HCT116 (cell line): ENCODE measurements at regions not wholly inside any gene's neighbourhood (a gene's known extent, or its start where the extent isn't known, plus 50 kb on each side); places are given as distances from the start of the nearest gene placed in this dataset.

Source experiments
- CEBPB ChIP-seq: IDR thresholded peaks from 2 replicates; pipeline ENCODE4 v1.6.1; 2012; ENCODE audit warnings: low read depth
- EZH2 ChIP-seq: fragments of 200-600 bp; sonication (generic); IDR thresholded peaks from 2 replicates; pipeline ENCODE4 v1.6.1; 2017; ENCODE audit warnings: antibody characterized with exemption, mixed run types
- JUND ChIP-seq: IDR thresholded peaks from 2 replicates; pipeline ENCODE4 v1.6.1; 2012
- POLR2A ChIP-seq: IDR thresholded peaks from 2 replicates; pipeline ENCODE4 v1.7.0; 2011; ENCODE audit warnings: borderline replicate concordance; ENCODE audit not compliant: insufficient read depth, insufficient read length; ENCODE audit errors: extremely low read depth
- RAD21 ChIP-seq: IDR thresholded peaks from 2 replicates; pipeline ENCODE4 v1.6.1; 2012; ENCODE audit warnings: low read depth, mild to moderate bottlenecking
- SRF ChIP-seq: IDR thresholded peaks from 2 replicates; pipeline ENCODE4 v1.6.1; 2012; ENCODE audit warnings: low read depth
- YY1 ChIP-seq: IDR thresholded peaks from 2 replicates; pipeline ENCODE4 v1.6.1; 2011; ENCODE audit warnings: low read length, low read depth, moderate library complexity, mild to moderate bottlenecking; ENCODE audit not compliant: insufficient replicate concordance; ENCODE audit errors: extremely low read depth
- ZNF274 ChIP-seq: fragments of 200-500 bp; sonication (Bioruptor generic); IDR thresholded peaks from 2 replicates; pipeline ENCODE4 v1.6.1; 2014; ENCODE audit warnings: mild to moderate bottlenecking, low read depth, low read length, inconsistent platforms
- TF ChIP-seq, protein P1 (sequence below): IDR thresholded peaks from 2 replicates; pipeline ENCODE4 v1.6.1; 2012
- TF ChIP-seq, protein P2 (sequence below), 3 experiments: fragments of 200-600 bp in 1 of 3; sonication (generic) in 1 of 3; IDR thresholded peaks in 2 of 3; conservative IDR thresholded peaks in 1 of 3; 2 replicates each; pipeline ENCODE4 v1.5.1; 2012 to 2017; ENCODE audit warnings: low read depth in 2 of 3, low read length in 2 of 3, antibody characterized with exemption in 1 of 3, borderline replicate concordance in 1 of 3, control low read depth in 1 of 3, mild to moderate bottlenecking in 1 of 3, mixed read lengths in 1 of 3, mixed run types in 1 of 3, moderate library complexity in 1 of 3; ENCODE audit not compliant: insufficient read depth in 1 of 3
- TF ChIP-seq, protein P3 (sequence below): IDR thresholded peaks from 2 replicates; pipeline ENCODE4 v1.6.1; 2011; ENCODE audit warnings: mild to moderate bottlenecking, low read length, moderate library complexity; ENCODE audit not compliant: insufficient replicate concordance; ENCODE audit errors: extremely low read depth
- TF ChIP-seq, protein P4 (sequence below): IDR thresholded peaks from 2 replicates; pipeline ENCODE4 v1.6.1; 2012; ENCODE audit warnings: low read depth

DNA sequence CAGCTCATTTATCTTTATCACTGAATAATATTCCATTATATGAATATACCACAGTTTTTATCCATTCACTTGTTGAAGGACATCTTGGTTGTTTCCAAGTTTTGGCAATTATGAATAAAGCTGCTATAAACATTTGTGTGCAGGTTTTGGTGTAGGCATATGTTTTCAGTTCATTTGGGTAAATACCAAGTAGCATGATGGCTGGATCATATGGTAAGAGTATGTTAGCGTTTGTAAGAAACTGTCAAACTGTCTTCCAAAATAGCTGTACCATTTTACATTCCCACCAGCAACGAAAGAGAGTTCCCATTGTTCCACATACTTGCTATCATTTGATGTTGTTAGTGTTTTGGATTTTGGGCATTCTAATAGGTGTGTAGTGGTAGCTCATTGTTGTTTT lies 72.0 kb upstream of the GOLGA8J start:
- TF ChIP-seq, protein P1, sequence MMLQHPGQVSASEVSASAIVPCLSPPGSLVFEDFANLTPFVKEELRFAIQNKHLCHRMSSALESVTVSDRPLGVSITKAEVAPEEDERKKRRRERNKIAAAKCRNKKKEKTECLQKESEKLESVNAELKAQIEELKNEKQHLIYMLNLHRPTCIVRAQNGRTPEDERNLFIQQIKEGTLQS: no peak
- TF ChIP-seq, protein P2, sequence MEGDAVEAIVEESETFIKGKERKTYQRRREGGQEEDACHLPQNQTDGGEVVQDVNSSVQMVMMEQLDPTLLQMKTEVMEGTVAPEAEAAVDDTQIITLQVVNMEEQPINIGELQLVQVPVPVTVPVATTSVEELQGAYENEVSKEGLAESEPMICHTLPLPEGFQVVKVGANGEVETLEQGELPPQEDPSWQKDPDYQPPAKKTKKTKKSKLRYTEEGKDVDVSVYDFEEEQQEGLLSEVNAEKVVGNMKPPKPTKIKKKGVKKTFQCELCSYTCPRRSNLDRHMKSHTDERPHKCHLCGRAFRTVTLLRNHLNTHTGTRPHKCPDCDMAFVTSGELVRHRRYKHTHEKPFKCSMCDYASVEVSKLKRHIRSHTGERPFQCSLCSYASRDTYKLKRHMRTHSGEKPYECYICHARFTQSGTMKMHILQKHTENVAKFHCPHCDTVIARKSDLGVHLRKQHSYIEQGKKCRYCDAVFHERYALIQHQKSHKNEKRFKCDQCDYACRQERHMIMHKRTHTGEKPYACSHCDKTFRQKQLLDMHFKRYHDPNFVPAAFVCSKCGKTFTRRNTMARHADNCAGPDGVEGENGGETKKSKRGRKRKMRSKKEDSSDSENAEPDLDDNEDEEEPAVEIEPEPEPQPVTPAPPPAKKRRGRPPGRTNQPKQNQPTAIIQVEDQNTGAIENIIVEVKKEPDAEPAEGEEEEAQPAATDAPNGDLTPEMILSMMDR (IDR thresholded peaks at IDR 0.05 in 2 of 3, conservative IDR thresholded peaks at IDR 0.05 in 1 of 3; ENCODE audit: borderline replicate concordance in 1 of 3, insufficient read depth in 1 of 3, low read depth in 2 of 3, low read length in 2 of 3): no peak
- TF ChIP-seq EZH2: no peak
- no peak for TF ChIP-seq YY1
- TF ChIP-seq CEBPB: no peak
- TF ChIP-seq ZNF274: no peak
- no peak for TF ChIP-seq SRF
- TF ChIP-seq RAD21: no peak
- TF ChIP-seq, protein P3, sequence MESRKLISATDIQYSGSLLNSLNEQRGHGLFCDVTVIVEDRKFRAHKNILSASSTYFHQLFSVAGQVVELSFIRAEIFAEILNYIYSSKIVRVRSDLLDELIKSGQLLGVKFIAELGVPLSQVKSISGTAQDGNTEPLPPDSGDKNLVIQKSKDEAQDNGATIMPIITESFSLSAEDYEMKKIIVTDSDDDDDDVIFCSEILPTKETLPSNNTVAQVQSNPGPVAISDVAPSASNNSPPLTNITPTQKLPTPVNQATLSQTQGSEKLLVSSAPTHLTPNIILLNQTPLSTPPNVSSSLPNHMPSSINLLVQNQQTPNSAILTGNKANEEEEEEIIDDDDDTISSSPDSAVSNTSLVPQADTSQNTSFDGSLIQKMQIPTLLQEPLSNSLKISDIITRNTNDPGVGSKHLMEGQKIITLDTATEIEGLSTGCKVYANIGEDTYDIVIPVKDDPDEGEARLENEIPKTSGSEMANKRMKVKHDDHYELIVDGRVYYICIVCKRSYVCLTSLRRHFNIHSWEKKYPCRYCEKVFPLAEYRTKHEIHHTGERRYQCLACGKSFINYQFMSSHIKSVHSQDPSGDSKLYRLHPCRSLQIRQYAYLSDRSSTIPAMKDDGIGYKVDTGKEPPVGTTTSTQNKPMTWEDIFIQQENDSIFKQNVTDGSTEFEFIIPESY: no peak
- no peak for TF ChIP-seq POLR2A
- TF ChIP-seq, protein P4, sequence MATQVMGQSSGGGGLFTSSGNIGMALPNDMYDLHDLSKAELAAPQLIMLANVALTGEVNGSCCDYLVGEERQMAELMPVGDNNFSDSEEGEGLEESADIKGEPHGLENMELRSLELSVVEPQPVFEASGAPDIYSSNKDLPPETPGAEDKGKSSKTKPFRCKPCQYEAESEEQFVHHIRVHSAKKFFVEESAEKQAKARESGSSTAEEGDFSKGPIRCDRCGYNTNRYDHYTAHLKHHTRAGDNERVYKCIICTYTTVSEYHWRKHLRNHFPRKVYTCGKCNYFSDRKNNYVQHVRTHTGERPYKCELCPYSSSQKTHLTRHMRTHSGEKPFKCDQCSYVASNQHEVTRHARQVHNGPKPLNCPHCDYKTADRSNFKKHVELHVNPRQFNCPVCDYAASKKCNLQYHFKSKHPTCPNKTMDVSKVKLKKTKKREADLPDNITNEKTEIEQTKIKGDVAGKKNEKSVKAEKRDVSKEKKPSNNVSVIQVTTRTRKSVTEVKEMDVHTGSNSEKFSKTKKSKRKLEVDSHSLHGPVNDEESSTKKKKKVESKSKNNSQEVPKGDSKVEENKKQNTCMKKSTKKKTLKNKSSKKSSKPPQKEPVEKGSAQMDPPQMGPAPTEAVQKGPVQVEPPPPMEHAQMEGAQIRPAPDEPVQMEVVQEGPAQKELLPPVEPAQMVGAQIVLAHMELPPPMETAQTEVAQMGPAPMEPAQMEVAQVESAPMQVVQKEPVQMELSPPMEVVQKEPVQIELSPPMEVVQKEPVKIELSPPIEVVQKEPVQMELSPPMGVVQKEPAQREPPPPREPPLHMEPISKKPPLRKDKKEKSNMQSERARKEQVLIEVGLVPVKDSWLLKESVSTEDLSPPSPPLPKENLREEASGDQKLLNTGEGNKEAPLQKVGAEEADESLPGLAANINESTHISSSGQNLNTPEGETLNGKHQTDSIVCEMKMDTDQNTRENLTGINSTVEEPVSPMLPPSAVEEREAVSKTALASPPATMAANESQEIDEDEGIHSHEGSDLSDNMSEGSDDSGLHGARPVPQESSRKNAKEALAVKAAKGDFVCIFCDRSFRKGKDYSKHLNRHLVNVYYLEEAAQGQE: no peak
- TF ChIP-seq JUND: no peak
